IMR-90 (cell line): ENCODE measurements at regions not wholly inside any gene's neighbourhood (a gene's known extent, or its start where the extent isn't known, plus 50 kb on each side); places are given as distances from the start of the nearest gene placed in this dataset.

Experiments used
- ATAC-seq: fragments of 200-7000 bp; cut with Tn5 transposase; 2 replicates; pipeline ENCODE4 v1.9.1; 2020; ENCODE audit warnings: low read depth, mild to moderate bottlenecking, moderate library complexity
- BruUV-seq: library from RNA; stranded (reverse); fragments of 400-500 nt; replicated peaks from 2 replicates; lab custom pipeline; 2021; lab: Mats Ljungman, UMichigan
- CTCF ChIA-PET: fragments of 300-600 bp; formaldehyde crosslinking; extraction: SDS; loops from one replicate; lab custom pipeline; 2021; ENCODE audit warnings: antibody characterized with exemption; lab: Yijun Ruan, JAX
- POLR2A ChIA-PET: fragments of 300-600 bp; sonication (Branson Sonifier 250); formaldehyde crosslinking; loops from one replicate; lab custom pipeline; 2022; ENCODE audit warnings: antibody characterized with exemption; ENCODE audit not compliant: unreplicated experiment; lab: Charles Lee
- DNase-seq: peaks from one replicate; pipeline ENCODE4 v3.0.0; 2013
- H2AFZ ChIP-seq: replicated peaks from 2 replicates; pipeline ENCODE3; 2013; ENCODE audit warnings: low read length, mild to moderate bottlenecking; ENCODE audit not compliant: poor library complexity
- H2AK5ac ChIP-seq: 2 replicates; pipeline ENCODE4 v1.6.1; 2013; ENCODE audit warnings: low read depth, low read length, inconsistent platforms
- H2AK9ac ChIP-seq: replicated peaks from 2 replicates; pipeline ENCODE3; 2013; ENCODE audit warnings: mild to moderate bottlenecking, low read depth, low read length, moderate library complexity; ENCODE audit not compliant: poor library complexity
- H2BK120ac ChIP-seq: 2 replicates; pipeline ENCODE4 v1.6.1; 2013; ENCODE audit warnings: low read depth, low read length, inconsistent platforms
- H2BK15ac ChIP-seq: 3 replicates; pipeline ENCODE4 v1.6.1; 2013; ENCODE audit warnings: low read depth, low read length, inconsistent platforms
- H2BK20ac ChIP-seq: 2 replicates; pipeline ENCODE4 v1.6.1; 2013; ENCODE audit warnings: low read depth, mild to moderate bottlenecking, inconsistent platforms, low read length, moderate library complexity
- H2BK5ac ChIP-seq: 2 replicates; pipeline ENCODE4 v1.6.1; 2013; ENCODE audit warnings: mild to moderate bottlenecking, low read depth, low read length, inconsistent platforms; ENCODE audit not compliant: poor library complexity, severe bottlenecking
- H3K14ac ChIP-seq: replicated peaks from 2 replicates; pipeline ENCODE4 v1.6.1; 2013; ENCODE audit warnings: low read depth, low read length, inconsistent platforms
- H3K18ac ChIP-seq: 2 replicates; pipeline ENCODE4 v1.6.1; 2013; ENCODE audit warnings: low read depth, low read length, control low read depth
- H3K23ac ChIP-seq: 2 replicates; pipeline ENCODE4 v1.6.1; 2013; ENCODE audit warnings: low read depth, low read length, inconsistent platforms
- H3K27ac ChIP-seq: 2 replicates; pipeline ENCODE4 v1.5.1; 2013; ENCODE audit warnings: mild to moderate bottlenecking, control low read depth, low read length; ENCODE audit not compliant: insufficient read depth
- H3K27me3 ChIP-seq: 2 replicates; pipeline ENCODE4 v1.6.1; 2013; ENCODE audit warnings: low read length; ENCODE audit not compliant: control insufficient read depth, insufficient read depth
- H3K36me3 ChIP-seq: 2 replicates; pipeline ENCODE4 v1.6.1; 2013; ENCODE audit warnings: low read length, mixed read lengths; ENCODE audit not compliant: control insufficient read depth, insufficient read depth
- H3K4ac ChIP-seq: 2 replicates; pipeline ENCODE4 v1.6.1; 2013; ENCODE audit warnings: low read depth, low read length, inconsistent platforms
- H3K4me1 ChIP-seq: 2 replicates; pipeline ENCODE4 v1.6.1; 2013; ENCODE audit warnings: low read length, mixed read lengths; ENCODE audit not compliant: control insufficient read depth, insufficient read depth
- H3K4me2 ChIP-seq: 2 replicates; pipeline ENCODE4 v1.6.1; 2013; ENCODE audit warnings: low read depth, mild to moderate bottlenecking, control low read depth, low read length, moderate library complexity
- H3K4me3 ChIP-seq: 2 replicates; pipeline ENCODE4 v1.5.1; 2013; ENCODE audit warnings: low read depth, mild to moderate bottlenecking, control low read depth, low read length, moderate library complexity; ENCODE audit not compliant: insufficient read depth
- H3K56ac ChIP-seq: 2 replicates; pipeline ENCODE4 v1.6.1; 2013; ENCODE audit warnings: low read length, inconsistent platforms; ENCODE audit not compliant: insufficient read depth; ENCODE audit errors: extremely low read depth
- H3K79me1 ChIP-seq, 2 experiments: 2 replicates each; pipeline ENCODE4 v1.6.1; 2013; ENCODE audit warnings: low read length in 2 of 2, inconsistent platforms in 1 of 2, low read depth in 1 of 2
- H3K9ac ChIP-seq: 2 replicates; pipeline ENCODE4 v1.6.1; 2013; ENCODE audit warnings: low read depth, low read length, control low read depth
- H3K9me1 ChIP-seq: 2 replicates; pipeline ENCODE4 v1.6.1; 2013; ENCODE audit warnings: low read length, inconsistent platforms; ENCODE audit not compliant: insufficient read depth
- H3K9me3 ChIP-seq: 2 replicates; pipeline ENCODE4 v1.6.1; 2013; ENCODE audit warnings: low read length; ENCODE audit not compliant: control insufficient read depth, insufficient read depth
- H4K20me1 ChIP-seq: 2 replicates; pipeline ENCODE4 v1.6.1; 2013; ENCODE audit warnings: low read length, inconsistent platforms; ENCODE audit not compliant: insufficient read depth
- H4K5ac ChIP-seq: 2 replicates; pipeline ENCODE4 v1.6.1; 2013; ENCODE audit warnings: mild to moderate bottlenecking, low read depth, low read length, control low read depth
- H4K8ac ChIP-seq, 2 experiments: 2 replicates each; pipeline ENCODE4 v1.6.1; 2013; ENCODE audit warnings: low read depth in 2 of 2, low read length in 2 of 2, control low read depth in 1 of 2, inconsistent platforms in 1 of 2
- H4K91ac ChIP-seq: 2 replicates; pipeline ENCODE4 v1.6.1; 2013; ENCODE audit warnings: low read depth, low read length, inconsistent platforms; ENCODE audit not compliant: insufficient read depth
- CHD1 ChIP-seq: IDR thresholded peaks from 2 replicates; pipeline ENCODE4 v1.6.1; 2012; ENCODE audit warnings: low read depth, low read length, improper control_type of control experiment
- ELK1 ChIP-seq: fragments of 150-350 bp; IDR thresholded peaks from 2 replicates; pipeline ENCODE4 v1.6.1; 2016; ENCODE audit warnings: low read depth, mild to moderate bottlenecking, low read length, moderate library complexity, borderline replicate concordance
- FOS ChIP-seq: fragments of 150-350 bp; IDR thresholded peaks from 2 replicates; pipeline ENCODE4 v1.6.1; 2016; ENCODE audit warnings: low read depth, low read length
- MAFK ChIP-seq: IDR thresholded peaks from 2 replicates; pipeline ENCODE4 v1.6.1; 2012; ENCODE audit warnings: low read depth, low read length, improper control_type of control experiment
- MXI1 ChIP-seq: IDR thresholded peaks from 2 replicates; pipeline ENCODE4 v1.6.1; 2012; ENCODE audit warnings: low read depth, mild to moderate bottlenecking, low read length, moderate library complexity, borderline replicate concordance
- NFE2L2 ChIP-seq: fragments of 150-350 bp; IDR thresholded peaks from 2 replicates; pipeline ENCODE4 v1.6.1; 2016; ENCODE audit warnings: low read depth, mild to moderate bottlenecking, low read length
- RAD21 ChIP-seq: IDR thresholded peaks from 2 replicates; pipeline ENCODE4 v1.6.1; 2012; ENCODE audit warnings: low read length, improper control_type of control experiment
- WGBS, 2 experiments: methylation state at CpG; one replicate each; pipeline versions ENCODE4 v1.1.5 to v1.1.7; 2013; ENCODE audit warnings: missing lambda C conversion rate in 2 of 2; ENCODE audit not compliant: insufficient read length in 1 of 2; ENCODE audit errors: extremely low coverage in 2 of 2; 5-methylcytosine and 5-hydroxymethylcytosine counted together
- dilution Hi-C: fragments of 300-500 bp; cut with HindIII; formaldehyde crosslinking; loops from one replicate; pipeline ENCODE4 v1.14.3; 2018; ENCODE audit warnings: low sequenced_read_pairs; ENCODE audit not compliant: unreplicated experiment
- in situ Hi-C: fragments of 300-500 bp; cut with MboI; formaldehyde crosslinking; loops from 3 replicates; pipeline ENCODE4 v1.14.3; 2019; ENCODE audit warnings: low sequenced_read_pairs, inconsistent platforms, mixed read lengths
- intact Hi-C: fragments of 100-400 bp; cut with micrococcal nuclease; formaldehyde crosslinking; loops from 2 replicates; pipeline ENCODE4 v1.10.0; 2022

DNA sequence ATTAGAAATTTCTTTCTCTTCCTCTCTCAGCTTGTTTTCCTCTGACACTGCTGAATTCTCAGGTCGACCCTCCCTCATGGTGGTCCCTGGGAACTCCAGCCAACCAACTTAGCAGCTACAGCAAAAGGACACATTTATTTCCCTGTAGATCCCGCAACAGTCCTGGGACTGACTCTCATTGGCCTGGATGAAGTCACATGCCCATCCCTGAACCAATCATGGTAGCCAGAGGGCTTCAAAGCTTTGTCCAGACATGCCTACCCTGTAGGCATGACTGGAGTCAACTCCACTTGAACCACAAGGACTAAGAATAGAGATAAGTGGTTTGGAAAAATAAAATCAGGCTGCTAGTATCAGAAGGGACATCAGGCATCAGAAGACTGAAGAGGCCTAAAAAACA lies 84.6 kb upstream of the LRRC55 start:
- Histone ChIP-seq H4K20me1 (no peaks in the 10 kb centered on the region), H3K4me2 (no peak overlapping the region), H3K4me3 (no peak overlapping the region), H4K91ac (no peak overlapping the region), H2BK20ac (no peak overlapping the region), H3K79me1 (no peaks in the 10 kb centered on the region), H3K36me3 (no peaks in the 10 kb centered on the region), H3K4ac (no peak overlapping the region), H3K4me1 (no peaks in the 10 kb centered on the region), H3K14ac (no peak overlapping the region), H3K27me3 (no peaks in the 10 kb centered on the region), H3K9ac (no peak overlapping the region), H2AK9ac (no peak overlapping the region), H3K56ac (no peak overlapping the region), H3K9me1 (no peaks in the 10 kb centered on the region), H4K5ac (no peak overlapping the region), H3K18ac (no peak overlapping the region), H4K8ac (no peak overlapping the region), H3K23ac (no peak overlapping the region), H2AFZ (no peak overlapping the region), H2BK5ac (no peak overlapping the region), H2BK120ac (no peak overlapping the region), H3K27ac (no peak overlapping the region), H2AK5ac (no peak overlapping the region), H2BK15ac (no peak overlapping the region), H3K9me3 (no peaks in the 10 kb centered on the region)
- DNase-seq (no peak), ATAC-seq (no peak)
- no TSS peak for BruUV-seq
- dilution Hi-C loops, result no loop called here
- TF ChIP-seq MXI1 (no peak), RAD21 (no peak), ELK1 (no peak), MAFK (no peak), CHD1 (no peak), FOS (no peak), NFE2L2 (no peak)
- CTCF ChIA-PET, result interaction anchor here (1.0 kb wide), 1 partner anchor 8 kb away, joined by 3 read pairs; no protein-coding TSS in a partner anchor
- intact Hi-C loops, result no loop called here
- in situ Hi-C loops, result no loop called here
- POLR2A ChIA-PET, result no interaction called here
- WGBS, 2 experiments, result no CpG with 5 or more reads among the region's 2 CpGs
